NB4 (cell line): ENCODE measurements at regions not wholly inside any gene's neighbourhood (a gene's known extent, or its start where the extent isn't known, plus 50 kb on each side); places are given as distances from the start of the nearest gene placed in this dataset.

Source experiments
- DNase-seq: peaks from one replicate; pipeline ENCODE4 v3.0.0; 2010; ENCODE audit warnings: low read depth
- H3K4me3 ChIP-seq: one replicate; pipeline ENCODE4 v1.5.1; 2011; ENCODE audit warnings: mild to moderate bottlenecking, low read depth, low read length, moderate library complexity
- MYC ChIP-seq: IDR thresholded peaks from 2 replicates; pipeline ENCODE4 v1.6.1; 2011; ENCODE audit warnings: low read depth, low read length
- POLR2A ChIP-seq: IDR thresholded peaks from 2 replicates; pipeline ENCODE4 v1.6.1; 2011; ENCODE audit warnings: mild to moderate bottlenecking; ENCODE audit not compliant: insufficient read length; ENCODE audit errors: extremely low read depth
- TF ChIP-seq, protein P1 (sequence below): IDR thresholded peaks from 2 replicates; pipeline ENCODE4 v1.6.1; 2011; ENCODE audit warnings: low read depth, low read length
- TF ChIP-seq, protein P2 (sequence below): IDR thresholded peaks from one replicate; pipeline ENCODE4 v1.5.1; 2012; ENCODE audit warnings: low read depth, low read length

DNA sequence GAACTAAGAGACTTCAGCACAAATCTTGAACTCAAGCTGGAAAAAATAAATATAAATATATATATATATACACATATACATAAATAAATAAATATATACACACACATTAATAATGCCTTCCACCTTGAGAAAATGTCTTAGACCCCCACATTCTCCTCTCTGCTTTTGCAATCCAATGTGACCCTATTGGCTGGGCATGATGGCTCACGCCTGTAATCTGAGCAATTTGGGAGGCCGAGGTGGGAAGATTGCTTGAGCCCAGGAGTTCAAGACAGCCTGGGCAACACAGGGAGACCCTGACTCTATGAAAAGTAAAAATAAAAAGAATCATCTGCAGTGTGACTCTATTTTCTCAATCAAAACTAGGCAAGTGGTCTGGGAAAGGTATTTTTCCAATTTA, 424.1 kb upstream of the NFE2L3 start:
- TF ChIP-seq MYC (no peak), POLR2A (no peak)
- TF ChIP-seq, protein P1, sequence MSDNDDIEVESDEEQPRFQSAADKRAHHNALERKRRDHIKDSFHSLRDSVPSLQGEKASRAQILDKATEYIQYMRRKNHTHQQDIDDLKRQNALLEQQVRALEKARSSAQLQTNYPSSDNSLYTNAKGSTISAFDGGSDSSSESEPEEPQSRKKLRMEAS, result no peak
- TF ChIP-seq, protein P2, sequence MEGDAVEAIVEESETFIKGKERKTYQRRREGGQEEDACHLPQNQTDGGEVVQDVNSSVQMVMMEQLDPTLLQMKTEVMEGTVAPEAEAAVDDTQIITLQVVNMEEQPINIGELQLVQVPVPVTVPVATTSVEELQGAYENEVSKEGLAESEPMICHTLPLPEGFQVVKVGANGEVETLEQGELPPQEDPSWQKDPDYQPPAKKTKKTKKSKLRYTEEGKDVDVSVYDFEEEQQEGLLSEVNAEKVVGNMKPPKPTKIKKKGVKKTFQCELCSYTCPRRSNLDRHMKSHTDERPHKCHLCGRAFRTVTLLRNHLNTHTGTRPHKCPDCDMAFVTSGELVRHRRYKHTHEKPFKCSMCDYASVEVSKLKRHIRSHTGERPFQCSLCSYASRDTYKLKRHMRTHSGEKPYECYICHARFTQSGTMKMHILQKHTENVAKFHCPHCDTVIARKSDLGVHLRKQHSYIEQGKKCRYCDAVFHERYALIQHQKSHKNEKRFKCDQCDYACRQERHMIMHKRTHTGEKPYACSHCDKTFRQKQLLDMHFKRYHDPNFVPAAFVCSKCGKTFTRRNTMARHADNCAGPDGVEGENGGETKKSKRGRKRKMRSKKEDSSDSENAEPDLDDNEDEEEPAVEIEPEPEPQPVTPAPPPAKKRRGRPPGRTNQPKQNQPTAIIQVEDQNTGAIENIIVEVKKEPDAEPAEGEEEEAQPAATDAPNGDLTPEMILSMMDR, result no peak
- no peak overlapping the region for H3K4me3 ChIP-seq
- no peak for DNase-seq

DNA sequence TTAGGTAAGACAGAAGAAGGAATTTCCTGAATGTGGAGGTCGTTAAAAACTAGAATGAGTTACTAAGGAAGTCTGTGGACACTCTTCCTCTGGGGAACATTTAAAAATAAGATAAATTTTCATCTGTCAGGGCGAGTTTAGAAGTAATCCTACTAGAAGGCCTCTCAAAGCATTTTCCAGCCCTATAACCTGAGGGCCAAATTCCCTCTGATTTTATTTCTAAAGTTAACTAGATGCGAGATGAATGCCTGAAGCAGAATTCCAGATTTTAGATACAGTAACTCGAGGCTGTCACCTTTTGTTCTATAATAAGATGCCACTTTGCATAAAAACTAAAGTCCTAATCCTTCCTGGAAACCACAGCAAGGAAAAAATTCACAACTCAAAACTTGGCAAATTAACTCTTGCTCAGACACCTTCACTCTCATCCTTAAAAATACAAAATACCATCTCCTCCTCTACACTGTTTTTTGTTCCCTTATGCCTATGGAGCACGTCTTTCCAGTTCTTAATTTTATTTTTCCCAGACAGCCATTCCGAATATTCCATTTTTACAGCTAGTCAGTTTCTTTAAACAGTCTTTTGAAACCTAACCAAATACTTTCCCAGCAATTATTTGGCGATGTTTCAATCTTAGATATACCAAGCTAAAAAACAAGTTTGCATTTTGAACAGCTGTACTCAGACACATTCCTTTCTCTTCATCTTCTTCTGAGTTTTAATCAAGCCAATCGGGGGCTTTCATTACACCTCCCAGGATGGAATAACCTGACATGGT, 420.7 kb upstream of the NFE2L3 start:
- TF ChIP-seq, protein P1, result no peak
- no peak overlapping the region for H3K4me3 ChIP-seq
- no peak for DNase-seq

DNA sequence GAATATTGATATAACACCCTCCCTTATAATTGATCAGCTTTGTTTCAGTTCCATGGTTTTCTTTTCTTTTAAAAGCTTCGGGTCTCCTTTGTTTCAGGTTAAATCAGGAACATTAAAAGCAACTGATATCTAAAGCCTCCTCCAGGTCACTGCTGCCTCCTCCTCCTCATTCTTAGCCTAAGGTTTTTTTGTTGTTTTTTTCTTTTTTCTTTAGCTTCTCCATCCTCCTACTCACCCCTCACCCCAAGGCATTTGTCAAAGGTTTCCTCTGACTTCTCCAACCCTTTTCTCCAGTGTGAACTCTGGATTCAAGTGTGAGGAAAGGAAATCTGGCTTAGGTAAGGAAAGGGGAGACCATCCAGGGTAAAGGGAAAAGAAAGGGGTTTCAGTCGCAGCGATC, 420.2 kb upstream of the NFE2L3 start:
- no peak for TF ChIP-seq POLR2A
- DNase-seq, result no peak
- H3K4me3 ChIP-seq, result no peak overlapping the region

DNA sequence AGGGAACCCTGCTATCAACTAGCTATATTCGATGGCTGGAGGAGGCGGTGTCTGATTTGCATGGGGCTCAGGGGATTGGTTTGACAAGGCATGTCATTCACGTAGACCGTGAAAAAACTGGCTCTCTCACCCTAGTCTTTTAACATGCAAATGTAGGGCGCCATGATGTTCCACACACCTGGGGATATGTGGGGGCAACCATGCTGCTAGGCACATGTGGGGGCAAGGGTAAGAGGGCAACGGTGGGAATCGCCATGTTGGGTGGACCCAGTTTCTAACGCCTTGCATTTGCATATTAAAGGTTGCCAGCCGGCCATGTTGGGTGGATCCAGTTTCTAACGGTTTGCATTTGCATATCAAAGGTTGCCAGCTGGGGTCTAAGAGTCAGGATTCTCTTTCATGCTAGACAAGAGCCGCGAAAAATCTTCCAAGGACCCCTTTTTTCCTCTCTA, 419.2 kb upstream of the NFE2L3 start:
- H3K4me3 ChIP-seq, result no peak overlapping the region
- TF ChIP-seq, protein P1, result no peak
- TF ChIP-seq POLR2A (no peak), MYC (no peak)
- TF ChIP-seq, protein P2, result no peak
- no peak for DNase-seq

DNA sequence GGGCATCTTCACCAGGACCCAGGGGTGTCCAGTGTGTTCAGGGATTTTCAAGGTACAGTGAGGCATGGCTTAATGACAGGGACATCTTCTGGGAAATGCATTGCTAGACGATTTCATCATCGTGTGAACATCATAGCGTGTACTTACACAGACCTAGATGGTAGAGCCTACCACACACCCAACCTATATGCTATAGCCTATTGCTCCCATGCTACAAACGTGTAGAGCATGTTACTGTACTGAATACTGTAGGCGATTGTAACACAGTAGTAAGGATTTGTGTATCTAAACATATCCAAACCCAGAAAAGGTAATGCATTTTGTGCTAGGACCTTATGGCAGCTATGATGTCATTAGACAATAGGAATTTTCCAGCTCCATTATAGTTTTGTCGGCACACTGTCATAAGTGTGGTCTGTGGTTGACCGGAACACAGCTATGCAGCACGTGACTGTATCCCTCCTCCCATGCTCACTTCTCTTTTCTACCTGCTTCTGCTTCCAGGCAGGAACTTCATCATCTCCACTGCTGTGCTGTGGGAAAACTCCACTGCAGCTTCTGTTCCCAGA, 416.2 kb upstream of the NFE2L3 start:
- DNase-seq, result no peak
- TF ChIP-seq, protein P2, result no peak
- no peak overlapping the region for H3K4me3 ChIP-seq

DNA sequence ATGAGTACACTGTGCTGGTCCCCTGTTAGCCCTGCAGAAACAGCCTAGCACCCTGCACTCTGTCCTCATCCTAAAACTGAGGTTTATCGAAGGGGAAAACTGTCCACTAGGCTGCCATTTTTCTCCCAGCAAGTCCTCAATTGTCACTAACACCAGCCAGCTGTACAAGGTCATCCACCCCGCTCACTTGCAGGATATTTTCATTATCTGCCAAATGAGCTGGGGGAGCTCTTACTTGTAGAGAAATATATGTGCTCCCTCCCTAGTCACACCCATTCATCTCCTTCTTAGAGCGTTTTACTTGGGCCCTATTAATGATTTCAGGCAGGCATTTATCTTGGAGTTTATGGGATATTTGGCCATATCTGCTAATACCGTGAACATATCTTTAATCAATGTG, 413.5 kb upstream of the NFE2L3 start:
- DNase-seq, result no peak
- H3K4me3 ChIP-seq, result no peak overlapping the region
- TF ChIP-seq POLR2A (no peak), MYC (no peak)
- TF ChIP-seq, protein P2, result no peak
- TF ChIP-seq, protein P1, result no peak

DNA sequence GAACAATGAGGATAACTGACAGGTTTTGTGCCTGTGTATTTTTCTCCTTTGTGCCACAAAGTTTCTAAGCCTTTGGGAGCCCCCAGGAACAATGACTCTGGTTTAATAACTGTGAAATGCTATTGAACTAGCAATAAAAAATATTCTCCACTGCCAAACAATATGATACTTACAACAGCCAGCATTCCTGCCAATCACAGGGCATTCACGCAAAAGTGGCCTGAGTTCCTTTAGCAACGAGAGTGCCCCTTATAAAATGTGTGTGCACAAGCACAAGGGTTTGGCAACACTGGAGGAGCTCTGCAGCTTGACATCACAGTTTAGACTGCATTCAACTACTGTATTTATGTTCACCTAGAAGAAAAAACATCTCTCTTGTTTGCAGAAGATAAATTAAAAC, 412.9 kb upstream of the NFE2L3 start:
- TF ChIP-seq MYC (no peak), POLR2A (no peak)
- TF ChIP-seq, protein P1, result no peak
- TF ChIP-seq, protein P2, result no peak
- no peak overlapping the region for H3K4me3 ChIP-seq
- DNase-seq, result no peak
